SKM-1 (cell line): ENCODE measurements at regions not wholly inside any gene's neighbourhood (a gene's known extent, or its start where the extent isn't known, plus 50 kb on each side); places are given as distances from the start of the nearest gene placed in this dataset.
"Not testable (repeated sequence)": the region's sequence is repeated elsewhere in the genome, so short reads cannot be mapped to it uniquely, and the experiment has no call there.

Experiments
- DNase-seq: peaks from one replicate; lab custom pipeline; 2025; ENCODE audit not compliant: unreplicated experiment; lab: John Stamatoyannopoulos, UW

- no peak for DNase-seq
These were observed 126.6 kb downstream of the DISP1 start for GRCh38 chr1:222941425-222941824.

DNA sequence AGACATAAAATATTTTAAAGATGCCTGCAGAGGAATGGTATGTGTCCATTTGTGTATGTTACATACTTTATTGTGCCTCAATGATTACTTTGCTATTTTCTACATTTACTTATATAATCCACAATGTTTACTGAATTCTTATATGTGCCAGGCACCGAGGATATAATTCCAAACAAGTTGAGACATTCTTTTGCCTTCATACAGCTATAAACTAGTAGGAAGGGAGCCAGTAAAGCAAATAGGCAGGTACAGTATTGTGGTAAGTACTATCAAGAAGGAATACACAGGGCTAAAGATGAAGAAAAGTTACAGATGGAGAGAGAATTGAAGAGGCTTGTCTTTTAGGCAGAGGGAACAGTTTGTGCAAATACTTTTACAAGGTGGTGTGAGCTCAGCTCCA is 131.6 kb downstream of the DISP1 start:
- DNase-seq = no peak

DNA sequence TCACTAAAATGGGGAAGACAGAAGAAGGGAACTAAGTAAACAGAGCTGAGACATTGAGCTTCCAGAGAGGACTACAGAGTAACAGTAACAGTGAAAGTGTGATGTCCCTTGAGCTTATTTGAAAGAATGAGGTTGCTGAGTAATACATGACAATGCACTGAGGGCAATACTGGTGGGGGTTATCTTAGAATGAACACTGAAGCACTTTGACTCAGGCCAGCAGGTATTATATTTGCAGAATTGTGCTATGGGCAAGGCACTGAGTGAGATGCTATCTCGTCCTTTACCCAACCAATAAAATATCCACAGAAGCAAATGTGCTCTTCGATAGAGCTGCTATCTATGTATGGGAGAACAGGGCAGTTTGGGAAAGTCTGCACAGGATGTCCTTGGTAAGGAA is 133.2 kb downstream of the DISP1 start:
- no peak for DNase-seq

DNA sequence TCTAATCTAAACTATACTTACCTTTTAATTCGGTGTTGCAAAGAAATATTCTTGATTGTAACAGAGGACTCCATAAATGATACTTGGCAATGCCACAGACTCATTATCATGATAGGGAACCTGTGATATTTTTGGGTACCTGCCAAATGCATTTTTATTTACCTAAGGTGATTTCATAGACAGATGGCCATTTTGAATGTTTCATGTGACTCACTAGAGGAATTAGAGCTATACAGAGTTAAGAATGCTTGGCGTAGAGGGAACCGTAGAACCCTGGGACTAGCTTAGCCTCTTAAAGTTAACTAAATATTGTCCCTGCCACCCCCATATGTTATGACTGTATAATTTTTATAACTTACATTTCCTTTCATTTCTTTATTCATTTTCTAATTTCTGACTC is 136.1 kb downstream of the DISP1 start:
- DNase-seq = no peak

GRCh38 chr1:222953585-222953984 is 138.7 kb downstream of the DISP1 start:
- DNase-seq = no peak

- DNase-seq = no peak
These were observed 141.1 kb downstream of the DISP1 start for GRCh38 chr1:222955964-222956363.

- DNase-seq = no peak
These were observed 141.8 kb downstream of the DISP1 start for GRCh38 chr1:222956601-222957000.

DNA sequence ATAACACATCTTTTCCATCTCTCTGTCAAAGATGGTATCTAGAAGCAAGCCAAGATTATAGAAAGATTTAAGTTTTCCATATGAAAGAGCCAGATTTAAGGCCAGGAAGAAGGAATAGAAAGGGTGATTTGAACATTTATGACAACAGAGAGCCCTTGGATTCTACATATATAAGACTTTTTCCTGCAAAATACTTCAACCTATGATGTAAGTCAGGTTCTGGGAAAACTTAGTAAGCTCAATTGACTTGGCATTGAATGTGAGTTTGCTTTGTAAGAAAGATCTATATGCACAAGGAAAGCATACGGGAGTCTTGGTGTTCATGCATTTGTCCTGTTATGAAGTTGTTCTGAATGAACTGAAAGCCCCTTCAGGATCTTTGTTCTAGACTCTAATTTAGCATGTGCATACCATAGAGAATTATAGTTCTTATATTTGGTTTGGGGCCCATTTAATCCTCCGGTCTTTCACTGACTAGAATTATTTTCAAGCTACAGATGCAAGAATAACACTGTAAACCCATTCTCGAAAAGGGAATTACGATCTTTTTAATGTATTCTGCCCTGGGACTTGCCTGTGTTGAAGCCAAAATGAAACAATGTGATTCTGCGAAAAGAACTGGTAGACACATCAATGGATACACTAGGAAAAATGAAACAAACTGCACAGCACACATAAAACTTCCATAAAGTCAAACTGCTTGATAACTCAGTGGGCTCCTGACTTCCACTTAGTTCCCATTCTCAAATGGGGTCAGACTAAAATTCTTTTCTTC is 152.8 kb downstream of the DISP1 start:
- DNase-seq = no peak

DNA sequence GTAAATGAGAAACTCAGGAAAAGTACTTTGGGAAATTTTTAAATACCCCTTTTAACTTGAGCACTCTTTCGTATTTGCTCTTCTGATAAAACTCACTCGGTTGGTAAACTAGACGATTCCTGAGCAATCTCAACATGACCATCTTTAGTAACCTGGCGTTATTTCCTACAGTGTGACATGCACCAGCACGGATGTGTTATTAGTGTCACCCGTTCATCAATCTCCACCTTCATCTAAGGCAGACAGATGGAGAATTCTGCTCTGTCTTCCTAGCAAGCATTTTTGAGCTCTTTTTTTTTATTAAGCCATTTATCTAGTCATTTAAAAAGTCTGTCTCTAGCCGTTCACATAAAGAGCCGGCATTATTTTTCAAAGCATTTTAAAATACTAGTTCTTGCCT is 155.2 kb downstream of the DISP1 start:
- DNase-seq = no peak

DNA sequence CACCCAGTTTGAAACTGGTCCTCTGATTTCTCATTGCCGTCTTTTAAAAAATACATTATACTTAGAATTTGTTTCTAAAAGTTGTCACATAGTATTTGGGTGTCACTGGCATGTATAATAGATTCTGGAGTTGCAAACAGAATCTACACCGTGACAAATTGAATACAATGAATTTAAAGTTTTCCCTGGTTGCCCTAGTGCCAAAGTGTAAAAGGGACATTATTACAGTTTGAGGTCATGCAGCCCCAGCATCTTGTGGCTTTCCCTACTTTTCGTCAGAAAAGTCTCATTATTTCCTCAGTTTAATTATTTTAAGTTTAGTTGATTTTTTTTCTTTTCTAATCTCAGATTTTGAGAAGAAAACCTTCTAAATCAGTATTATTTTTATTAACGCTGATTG is 155.9 kb downstream of the DISP1 start:
- DNase-seq = no peak

DNA sequence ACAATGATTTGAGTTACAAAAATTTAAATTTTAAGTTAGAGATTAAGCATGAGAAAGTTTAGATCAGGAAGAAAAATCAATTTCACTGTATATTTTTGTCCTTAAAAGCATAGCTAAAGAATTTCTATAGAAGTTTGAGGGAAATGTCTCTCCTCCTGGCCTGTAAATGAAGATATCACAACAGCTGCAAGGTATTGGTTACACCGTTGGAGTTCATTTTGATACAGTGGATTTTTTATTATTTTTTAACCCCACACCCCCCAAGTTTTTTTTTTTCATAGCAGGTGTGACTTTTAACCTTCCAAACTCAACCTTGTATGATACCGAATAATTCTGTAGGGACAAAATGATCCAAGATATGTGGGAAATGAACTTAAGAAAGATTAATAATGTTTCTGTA is 156.3 kb downstream of the DISP1 start:
- no peak for DNase-seq

- no peak for DNase-seq
These were observed 158.7 kb downstream of the DISP1 start for GRCh38 chr1:222973561-222973960.

DNA sequence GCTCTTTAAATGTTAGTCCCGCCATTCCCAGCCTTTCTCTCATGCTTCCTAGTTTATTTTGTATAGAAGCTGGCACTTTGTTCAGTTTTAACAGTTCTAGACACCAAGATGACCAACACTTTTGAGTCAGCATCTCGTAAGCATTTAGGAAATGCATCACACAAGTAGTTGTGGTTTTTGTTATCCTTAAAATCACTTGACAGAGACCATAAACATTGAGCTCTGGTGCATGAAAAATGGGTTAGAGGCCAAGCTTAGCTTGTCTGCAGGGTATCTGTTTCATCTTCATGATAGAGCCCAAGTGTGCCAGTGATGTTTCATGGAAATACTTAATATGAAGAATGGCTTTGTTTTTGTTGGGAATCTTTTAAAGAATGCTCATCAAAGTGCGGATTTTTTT is 159.7 kb downstream of the DISP1 start:
- no peak for DNase-seq

DNA sequence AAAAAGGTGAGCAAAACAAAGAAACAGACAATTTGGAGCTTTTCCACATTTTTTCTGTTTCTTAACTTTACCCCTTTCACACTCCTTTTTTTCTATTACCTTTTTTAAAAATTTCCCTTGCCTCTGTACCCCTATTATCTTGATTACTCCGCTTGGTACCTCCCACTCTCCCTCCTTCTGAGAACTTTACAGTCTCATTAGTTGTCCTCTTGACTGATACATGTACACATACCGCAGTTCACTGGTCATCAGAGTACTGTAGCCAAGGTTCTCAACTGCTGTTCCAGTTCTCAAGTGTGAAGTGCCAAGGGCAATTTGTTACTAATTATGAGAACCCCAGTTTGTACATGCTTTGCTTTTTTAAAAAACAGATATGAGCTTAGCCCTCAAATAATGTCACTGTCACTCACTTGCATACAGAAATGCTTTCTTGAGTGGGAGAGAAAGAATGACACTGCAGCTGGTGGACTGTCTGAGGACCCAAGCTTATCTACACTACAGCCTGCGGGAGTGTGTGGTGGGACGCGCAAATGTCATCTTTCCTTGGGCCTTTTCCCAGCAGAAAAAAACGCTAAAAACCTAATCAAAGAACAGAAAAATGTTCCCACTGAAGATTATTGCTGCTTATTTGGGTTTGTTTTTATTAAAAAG is 160.8 kb downstream of the DISP1 start:
- DNase-seq = no peak

DNA sequence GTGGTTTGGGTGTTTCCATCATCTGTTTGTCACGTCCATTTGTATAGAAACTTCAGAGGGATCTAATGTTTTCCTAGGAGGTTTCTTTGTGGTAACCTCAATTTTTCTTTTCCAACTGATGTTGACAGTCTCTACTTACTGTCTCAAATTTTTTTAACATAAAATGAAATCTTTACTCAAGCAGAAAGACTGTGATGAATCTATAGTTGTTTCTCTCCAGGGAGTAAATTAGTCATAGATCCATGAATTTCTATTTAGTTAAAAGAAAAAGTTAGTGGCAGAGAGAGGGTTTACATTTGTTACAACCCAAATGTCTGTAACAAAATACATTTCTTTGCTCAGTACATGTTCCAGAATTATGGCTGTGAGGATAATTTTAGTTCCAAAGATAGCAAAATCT is 161.6 kb downstream of the DISP1 start:
- DNase-seq = no peak

- DNase-seq = not testable (repeated sequence)
These were observed 162.5 kb downstream of the DISP1 start for GRCh38 chr1:222977294-222977693.

- no peak for DNase-seq
These were observed 163.5 kb downstream of the TLR5 start for GRCh38 chr1:222979561-222979960.

- DNase-seq = no peak
These were observed 155.4 kb downstream of the TLR5 start for GRCh38 chr1:222987674-222988076.

- DNase-seq = no peak
These were observed 153.6 kb downstream of the TLR5 start for GRCh38 chr1:222989443-222989842.

DNA sequence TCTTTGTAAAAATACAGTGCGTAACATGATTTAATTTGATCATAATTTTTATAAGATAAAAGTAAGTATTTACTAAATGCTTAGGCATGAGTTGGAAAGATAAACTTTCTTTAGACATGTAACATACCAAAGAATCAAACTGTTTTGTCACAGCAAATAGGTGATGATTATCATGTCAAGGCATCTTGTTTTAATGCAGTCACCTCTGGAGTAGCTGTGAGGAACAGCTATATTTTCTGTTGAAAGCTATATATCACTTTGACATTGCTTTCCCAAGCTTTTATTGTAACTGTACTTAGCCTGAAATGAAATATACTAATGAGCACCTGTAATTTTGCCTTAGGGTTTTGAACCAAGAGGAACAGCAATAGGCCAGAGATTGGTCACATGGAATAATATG is 151.9 kb downstream of the TLR5 start:
- DNase-seq = no peak

DNA sequence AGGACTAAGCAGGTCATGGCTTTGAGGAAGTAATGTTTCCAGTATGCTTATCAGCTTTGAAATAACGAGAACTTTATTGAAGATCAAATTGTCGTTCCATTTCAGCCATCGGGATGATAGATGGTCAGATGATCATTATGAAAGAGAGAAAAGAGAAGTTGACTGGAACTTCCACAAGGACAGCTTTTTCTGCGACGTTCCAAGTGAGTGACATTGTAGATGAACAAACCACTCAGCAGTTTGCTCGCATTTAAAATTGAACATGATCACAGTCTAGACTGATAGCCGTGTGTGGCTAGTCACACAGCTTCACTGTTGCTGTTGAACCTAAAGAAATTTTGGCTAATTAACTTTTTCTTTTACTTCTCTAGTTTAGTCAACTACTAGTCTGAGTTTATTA is 151.1 kb downstream of the TLR5 start:
- DNase-seq = no peak

GRCh38 chr1:222994511-222995235 is 148.4 kb downstream of the TLR5 start:
- DNase-seq = no peak
